NCI-H226 (cell line): ENCODE measurements at regions not wholly inside any gene's neighbourhood (a gene's known extent, or its start where the extent isn't known, plus 50 kb on each side); places are given as distances from the start of the nearest gene placed in this dataset.

ENCODE experiments used
- DNase-seq: peaks from one replicate; pipeline ENCODE4 v3.0.0-alpha.2; 2015

DNA sequence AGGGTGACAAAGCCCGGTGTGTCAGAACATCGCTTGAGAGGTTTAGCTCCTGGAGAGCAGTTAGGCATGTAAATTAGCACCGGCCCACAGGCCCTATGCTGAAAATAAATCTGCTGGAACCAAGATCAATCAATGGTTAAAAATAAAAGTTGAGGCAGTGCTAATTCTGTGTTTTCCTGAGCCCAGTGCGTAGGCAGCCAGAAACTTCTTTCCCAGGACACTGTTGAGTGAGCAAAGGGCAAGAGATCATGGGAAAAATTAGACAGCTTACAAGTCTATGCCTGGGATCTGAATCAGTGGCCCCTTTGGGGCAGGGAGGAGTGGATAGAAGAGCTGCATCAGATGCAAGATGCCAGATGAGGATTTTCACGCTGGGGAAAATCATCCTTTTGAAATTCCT lies 539.2 kb downstream of the BUD13 start:
- no peak for DNase-seq

- no peak for DNase-seq
Measured at GRCh38 chr11:116232364-116232828, 540.4 kb downstream of the BUD13 start.

DNA sequence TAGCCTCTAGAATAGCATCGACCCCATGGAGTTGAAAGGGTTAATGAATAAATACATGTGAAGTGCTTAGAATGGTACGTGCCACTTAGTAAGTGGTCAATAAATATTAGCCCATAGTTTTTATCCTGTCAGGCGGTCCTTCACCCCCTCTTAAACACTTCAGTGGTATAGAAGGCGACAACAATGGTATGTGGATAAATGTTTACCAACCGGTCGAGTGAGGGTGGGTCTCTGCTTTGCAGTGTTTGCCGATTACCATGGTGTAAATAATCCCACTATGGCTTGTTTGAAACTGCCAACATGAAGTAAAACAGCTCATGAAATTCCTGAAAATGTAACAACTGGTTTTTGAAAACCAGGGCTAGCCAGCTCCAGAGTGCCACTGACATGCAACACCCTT lies 541.2 kb downstream of the BUD13 start:
- no peak for DNase-seq

DNA sequence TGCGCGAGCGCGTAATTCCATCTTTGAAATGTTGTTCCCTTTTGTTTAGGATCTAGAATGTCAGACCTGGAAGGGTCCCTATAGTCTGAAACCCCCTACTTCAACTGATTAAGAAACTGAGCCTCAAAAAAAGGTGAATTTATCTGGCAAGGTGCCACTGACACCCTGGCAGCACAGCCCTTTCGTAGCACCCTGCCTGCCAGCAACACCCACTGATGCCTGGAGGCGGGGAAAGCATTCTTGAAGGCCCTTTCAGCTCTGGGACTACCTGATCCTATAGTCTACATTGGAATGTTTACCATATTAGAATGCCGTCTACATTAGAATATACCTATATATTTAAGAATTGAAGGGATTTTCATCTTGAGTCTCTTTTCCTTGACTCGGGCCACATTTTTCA lies 542.3 kb downstream of the BUD13 start:
- DNase-seq: no peak

DNA sequence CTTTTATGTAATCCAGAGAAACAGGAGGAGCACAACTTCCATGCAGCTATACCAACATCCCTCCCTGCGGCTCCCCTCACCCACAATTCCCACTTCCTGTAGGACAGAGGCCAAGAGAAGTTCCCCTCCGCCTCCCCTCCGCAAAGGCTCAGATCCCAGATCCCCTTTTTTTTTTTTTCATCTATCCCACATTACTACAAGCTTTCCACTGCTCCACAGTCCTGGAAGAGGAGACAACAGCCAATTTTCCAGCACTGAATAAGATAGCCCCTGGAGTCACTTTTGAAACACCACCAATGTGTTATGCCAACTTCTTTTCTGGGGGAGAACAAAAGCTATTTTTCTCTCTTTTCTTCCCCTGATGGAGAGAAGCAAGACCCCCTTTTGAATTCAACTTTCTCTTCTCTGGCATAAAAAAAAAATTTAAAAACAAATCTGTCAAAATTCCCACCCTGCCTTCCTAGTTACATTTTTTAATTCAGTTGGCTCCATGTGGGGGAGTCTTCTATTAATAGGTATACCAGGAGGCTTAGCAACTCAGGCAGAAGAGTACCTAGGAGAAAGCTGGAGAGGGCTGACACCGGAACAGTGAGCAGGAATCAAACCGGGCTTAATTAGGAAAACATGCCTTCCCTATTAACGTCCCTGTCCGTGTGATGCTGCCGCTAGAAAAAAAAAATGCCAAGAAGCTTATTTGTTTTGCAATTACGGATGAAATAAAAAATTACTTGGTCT lies 543.4 kb downstream of the BUD13 start:
- no peak for DNase-seq

DNA sequence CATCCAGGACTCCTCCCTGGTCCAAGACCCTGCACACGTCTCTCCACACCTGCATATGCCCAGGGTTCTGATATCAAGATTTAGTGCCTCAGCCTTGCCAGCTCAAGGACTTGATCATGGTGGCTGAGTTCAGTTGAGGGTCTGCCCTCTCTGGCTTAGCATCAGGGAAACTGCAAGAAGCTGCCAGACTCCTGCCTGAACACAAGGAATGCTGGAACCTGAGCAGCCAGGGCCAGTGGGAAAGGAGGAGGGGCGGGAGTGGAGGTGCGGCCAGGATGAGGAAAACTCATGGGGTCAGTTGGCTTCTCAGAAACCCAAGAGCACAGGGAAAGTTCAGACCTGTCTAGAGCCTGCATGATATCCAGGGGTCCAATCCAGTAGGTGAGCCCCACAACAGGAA lies 546.1 kb downstream of the BUD13 start:
- no peak for DNase-seq

GRCh38 chr11:116225784-116226585 lies 546.8 kb downstream of the BUD13 start:
- DNase-seq: no peak

DNA sequence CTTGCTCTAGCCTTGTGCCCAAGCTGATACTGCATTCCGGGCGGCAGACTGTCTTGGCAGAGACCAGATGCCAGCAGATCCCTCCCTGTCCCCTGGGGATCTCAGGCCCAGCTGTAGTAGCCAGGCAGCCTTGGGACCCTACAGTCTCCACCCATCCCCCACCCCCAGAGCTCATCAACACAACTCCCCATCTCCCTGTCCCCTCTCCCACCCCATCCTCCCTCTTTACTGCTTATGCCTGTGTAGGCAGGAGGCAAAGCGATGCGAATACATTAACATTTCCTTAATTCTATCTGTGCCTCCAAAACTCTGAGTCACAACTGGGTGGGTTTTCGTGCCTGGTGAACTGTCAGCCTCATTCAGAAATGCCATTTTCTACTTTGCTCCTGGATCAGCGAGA lies 547.6 kb downstream of the BUD13 start:
- DNase-seq: no peak

DNA sequence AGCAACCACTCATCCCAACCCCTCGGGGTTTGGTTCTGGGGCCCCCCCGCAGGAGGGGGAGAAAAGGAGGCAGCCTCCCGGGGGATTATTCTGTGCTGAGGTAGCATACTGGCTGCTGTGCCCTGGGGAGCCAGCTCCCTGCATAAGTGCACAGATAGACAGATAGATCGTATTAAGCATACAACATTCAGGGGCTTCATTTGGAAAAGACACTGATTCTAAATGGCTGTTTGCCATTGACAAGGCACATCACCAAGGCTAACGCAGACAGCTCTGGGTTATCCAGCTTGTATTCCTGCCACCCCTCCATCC lies 547.9 kb downstream of the BUD13 start:
- DNase-seq: no peak

- no peak for DNase-seq
Measured at GRCh38 chr11:116224154-116224888, 548.5 kb downstream of the BUD13 start.

DNA sequence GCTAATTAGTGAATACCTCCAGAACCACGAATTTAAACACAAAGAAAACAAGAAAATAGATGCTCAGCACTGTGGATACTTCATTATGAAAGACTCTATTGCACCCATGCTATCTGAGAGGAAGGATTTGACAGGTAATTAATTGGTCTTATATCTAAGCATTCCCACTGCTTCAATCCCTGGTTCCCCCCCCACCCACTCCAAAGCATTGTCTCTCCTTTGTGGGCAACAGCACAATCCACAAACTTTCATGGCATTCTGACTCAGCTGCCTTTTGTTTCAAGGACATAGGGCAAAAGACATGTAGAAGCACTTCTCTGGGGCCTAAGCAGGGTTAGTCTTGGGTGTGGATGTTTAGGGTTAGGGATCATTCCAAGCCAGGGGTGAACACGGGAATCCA lies 551.4 kb downstream of the BUD13 start:
- no peak for DNase-seq

DNA sequence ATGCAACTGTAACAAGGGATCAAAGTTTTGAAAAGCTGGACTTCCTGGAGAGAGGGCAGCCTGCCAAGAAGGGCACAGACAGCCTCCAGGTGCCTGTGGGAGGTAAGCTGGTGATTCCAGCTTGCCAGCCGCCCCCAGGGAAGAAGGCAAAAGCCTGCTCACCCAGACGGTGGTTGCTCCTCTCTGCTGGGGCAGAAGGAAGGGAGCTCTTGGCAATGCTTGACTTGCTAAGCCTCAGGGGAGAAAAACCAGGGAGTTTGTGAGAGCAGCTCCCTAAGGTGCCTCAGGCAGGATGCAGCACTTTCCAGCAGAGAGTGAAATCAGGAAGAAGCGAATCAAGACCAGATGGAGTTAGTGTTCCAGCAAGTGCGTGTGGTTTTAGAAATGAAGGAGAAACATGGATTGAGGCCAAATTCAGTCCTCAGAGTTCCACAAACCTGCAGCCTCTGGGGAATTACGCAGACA lies 553.6 kb downstream of the BUD13 start:
- DNase-seq: peak; percentile 17

- DNase-seq: no peak
Measured at GRCh38 chr11:116217441-116217840, 555.3 kb downstream of the BUD13 start.

GRCh38 chr11:116217006-116217405 lies 555.8 kb downstream of the BUD13 start:
- no peak for DNase-seq

DNA sequence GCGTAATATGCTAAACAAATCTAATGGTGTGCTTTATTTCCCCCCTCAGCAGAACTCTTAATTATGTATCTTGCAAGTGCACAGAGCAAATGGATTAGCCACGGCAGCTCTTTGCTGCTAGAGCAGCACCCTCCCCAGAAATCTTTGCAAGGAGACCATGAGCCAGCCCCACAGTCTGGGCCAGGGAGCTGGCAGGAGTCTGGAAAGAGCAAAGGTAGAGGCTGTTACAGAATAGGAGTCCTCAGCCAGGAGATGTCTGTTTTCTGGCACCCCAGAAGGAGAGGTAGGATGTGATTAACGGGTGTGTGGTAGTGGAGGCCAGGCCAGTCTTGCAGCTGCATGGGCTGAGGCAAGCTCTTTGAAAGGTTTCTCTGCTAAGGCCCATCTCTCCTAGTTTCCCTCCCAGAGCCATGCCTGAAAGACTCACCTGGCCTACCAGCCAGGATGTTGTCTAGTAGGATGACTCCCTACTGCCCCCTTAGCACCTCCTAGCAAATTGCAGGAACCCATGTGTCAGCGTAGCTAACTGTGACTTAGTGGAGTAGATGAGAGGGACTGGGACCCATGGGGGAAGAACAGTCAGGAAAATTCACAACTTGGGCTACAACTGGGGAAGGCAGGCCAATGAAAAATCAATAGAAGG lies 557.2 kb downstream of the BUD13 start:
- no peak for DNase-seq

DNA sequence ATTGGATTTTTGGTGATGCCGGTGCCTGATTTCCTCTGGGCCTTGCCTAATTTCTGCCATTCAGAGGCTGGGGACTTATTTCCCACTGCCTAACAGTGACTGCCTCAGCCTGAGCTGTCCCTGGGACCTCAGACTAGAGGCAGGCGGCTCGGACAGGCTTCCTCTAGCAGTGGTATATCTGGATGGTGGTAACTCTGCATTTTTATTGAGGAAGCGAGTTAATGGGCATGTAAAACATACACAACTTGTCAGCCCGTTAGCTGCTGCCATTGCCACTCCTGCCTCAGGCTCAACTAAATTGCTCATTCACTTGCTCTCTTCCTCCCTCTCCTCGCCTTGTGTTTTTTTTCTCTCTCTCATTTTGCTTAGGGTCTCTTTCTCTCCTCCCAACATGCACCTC lies 561.6 kb downstream of the BUD13 start:
- DNase-seq: no peak

DNA sequence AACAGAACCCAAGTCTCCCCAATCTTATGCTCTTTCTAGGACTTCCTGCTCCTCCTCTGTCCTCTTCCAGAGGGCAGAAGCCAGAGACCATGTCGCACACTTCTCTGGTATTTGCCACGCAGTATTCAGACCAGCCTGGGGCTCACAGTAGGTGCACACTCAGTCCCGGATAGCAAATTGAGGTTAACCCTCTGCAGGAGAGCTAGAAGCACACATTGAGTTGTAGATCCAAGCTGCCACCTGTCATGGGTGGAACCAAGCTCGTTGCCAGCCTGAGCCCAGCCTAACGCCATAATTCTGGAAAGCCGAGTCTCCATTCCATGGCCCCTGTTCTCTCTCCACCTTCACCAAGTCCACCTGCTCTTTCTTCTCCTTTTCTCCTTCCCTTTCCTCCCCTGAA lies 562.1 kb downstream of the BUD13 start:
- DNase-seq: no peak

DNA sequence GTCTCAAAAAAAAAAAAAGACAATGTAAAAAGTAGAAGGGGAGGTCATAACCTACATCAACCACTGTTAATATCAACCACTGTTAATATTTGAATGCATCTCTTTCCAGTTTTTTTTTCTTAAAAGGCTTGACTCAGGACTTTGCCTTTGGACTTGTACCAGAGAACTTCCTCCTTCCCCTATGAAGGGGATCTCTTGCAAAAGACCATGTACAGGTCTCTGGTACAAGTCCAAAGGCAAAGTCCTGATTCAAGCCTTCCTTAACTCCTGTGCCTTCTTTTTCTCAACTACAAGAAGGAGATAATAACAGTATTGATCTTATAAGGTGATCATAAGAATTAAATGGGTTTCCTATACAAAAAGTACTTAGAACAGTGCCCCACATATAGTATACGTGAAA lies 563.5 kb downstream of the BUD13 start:
- no peak for DNase-seq

GRCh38 chr11:116207421-116208141 lies 565.2 kb downstream of the BUD13 start:
- no peak for DNase-seq

DNA sequence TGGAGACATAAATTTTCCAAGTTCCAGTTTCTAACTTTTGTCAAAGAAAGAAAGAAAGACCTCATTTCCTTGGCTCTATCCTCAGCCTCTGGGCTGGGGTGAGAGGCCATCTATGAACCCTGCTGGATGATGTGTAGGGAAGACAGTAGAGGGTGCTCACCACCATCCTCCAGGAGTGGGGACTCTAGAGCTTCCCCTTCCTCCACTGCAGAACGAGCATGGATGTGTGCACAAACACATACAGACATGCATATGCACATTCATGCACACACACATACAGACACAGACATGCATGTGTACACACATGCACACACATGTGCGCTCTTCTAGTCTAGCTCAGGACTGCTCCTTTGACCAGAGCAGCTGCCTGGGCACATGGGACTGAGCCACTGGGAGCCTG lies 565.8 kb downstream of the BUD13 start:
- no peak for DNase-seq

DNA sequence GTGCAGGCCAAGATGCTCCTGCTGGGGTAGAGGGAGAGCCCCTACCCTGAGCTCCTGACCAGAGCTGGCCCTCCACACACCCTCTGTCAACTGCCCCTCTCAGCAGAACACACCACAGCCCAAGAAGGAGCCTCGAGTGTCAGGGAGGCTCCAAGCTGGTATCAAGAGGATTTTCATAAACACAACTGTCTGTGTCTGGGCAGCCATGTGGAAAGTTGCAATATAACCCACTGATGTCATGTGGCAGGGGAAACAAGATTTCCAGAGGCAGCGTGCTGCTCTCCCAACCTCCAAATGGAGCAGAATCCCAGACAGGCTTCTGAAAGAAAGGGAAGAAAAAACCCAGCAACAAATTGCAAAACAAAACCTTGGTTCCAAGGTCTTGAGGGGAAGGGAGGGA lies 569.9 kb downstream of the BUD13 start:
- DNase-seq: no peak

GRCh38 chr11:116200564-116200963 lies 572.2 kb downstream of the BUD13 start:
- no peak for DNase-seq

DNA sequence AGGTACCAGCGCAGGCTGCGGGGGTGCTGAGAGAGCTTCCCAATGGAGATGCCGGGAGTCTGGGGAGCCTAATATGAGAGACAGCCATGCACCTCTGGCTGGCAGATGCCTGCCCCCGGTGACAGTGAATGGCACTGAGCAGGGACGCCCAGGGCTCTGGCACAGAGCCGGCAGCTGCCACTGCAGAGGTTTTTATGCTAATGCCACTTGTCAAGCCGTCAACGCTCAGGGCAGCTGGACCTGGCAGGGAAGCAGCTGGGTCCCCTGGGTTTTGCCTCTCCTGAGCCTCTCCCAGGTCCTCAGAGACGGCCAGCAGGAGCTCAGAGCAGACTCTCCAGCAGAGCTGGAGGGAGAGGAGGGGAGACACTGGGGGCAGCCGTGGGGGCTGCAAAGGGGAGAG lies 573.6 kb downstream of the BUD13 start:
- no peak for DNase-seq
